ENCODE measurements at regions not wholly inside any gene's neighbourhood (a gene's known extent, or its start where the extent isn't known, plus 50 kb on each side); places are given as distances from the start of the nearest gene placed in this dataset.
"Not testable (repeated sequence)": the region's sequence is repeated elsewhere in the genome, so short reads cannot be mapped to it uniquely, and the experiment has no call there.

DNA sequence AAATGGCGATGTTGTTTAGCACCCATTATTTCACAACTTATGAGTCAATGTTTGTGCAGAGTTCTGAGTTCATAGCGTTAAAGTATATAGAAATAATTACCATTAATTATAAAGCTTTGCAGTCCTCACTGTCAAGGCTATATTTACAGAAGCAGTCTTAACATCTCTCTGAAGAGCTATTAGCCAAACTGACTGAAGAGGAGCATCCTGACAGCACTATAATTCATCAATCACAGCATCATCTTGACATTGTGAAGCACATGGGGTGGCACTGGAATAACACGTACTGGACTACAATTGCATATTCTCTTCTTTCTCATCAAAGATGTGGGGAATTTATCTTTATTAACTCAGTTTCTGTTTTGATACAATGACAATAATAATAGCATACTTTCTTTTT lies 260.6 kb upstream of the MME start:
- no peak overlapping the region for H3K27ac ChIP-seq (ENCODE audit: low read depth, low read length, poor library complexity, severe bottlenecking)
- no peaks in the 10 kb centered on the region for H3K36me3 ChIP-seq (ENCODE audit: insufficient read depth, low read length)
- no peak overlapping the region for H3K9ac ChIP-seq (ENCODE audit: low read length)
- H3K27me3 ChIP-seq (ENCODE audit: insufficient read depth, low read length), result no peaks in the 10 kb centered on the region
- no peak for TF ChIP-seq CTCF (IDR thresholded peaks at IDR 0.05; ENCODE audit: low read length)
- no peak for TF ChIP-seq EZH2 (IDR thresholded peaks at IDR 0.05; ENCODE audit: borderline replicate concordance, low read length)
- no peaks in the 10 kb centered on the region for H3K4me1 ChIP-seq (ENCODE audit: insufficient read depth, low read length, severe bottlenecking)
- H3K79me2 ChIP-seq (ENCODE audit: insufficient read depth, low read length), result no peaks in the 10 kb centered on the region
- no peaks in the 10 kb centered on the region for H3F3A ChIP-seq (ENCODE audit: insufficient read depth, low read length)
- H2AFZ ChIP-seq (ENCODE audit: low read length), result no peak overlapping the region
- no peak overlapping the region for H3K4me3 ChIP-seq (ENCODE audit: low read depth, low read length, poor library complexity, severe bottlenecking)
- no peaks in the 10 kb centered on the region for H3K9me3 ChIP-seq (ENCODE audit: low read length)
- no peaks in the 10 kb centered on the region for H3K9me2 ChIP-seq (ENCODE audit: low read depth, low read length)
- H4K20me1 ChIP-seq (ENCODE audit: insufficient read depth, low read length), result no peaks in the 10 kb centered on the region
- no peak overlapping the region for H3K4me2 ChIP-seq (ENCODE audit: low read length)

- H3K79me2 ChIP-seq (ENCODE audit: insufficient read depth, low read length), result no peaks in the 10 kb centered on the region
- no peaks in the 10 kb centered on the region for H3F3A ChIP-seq (ENCODE audit: insufficient read depth, low read length)
- no peak overlapping the region for H3K9ac ChIP-seq (ENCODE audit: low read length)
- H3K9me2 ChIP-seq (ENCODE audit: low read depth, low read length), result no peaks in the 10 kb centered on the region
- no peaks in the 10 kb centered on the region for H4K20me1 ChIP-seq (ENCODE audit: insufficient read depth, low read length)
- no peak overlapping the region for H3K4me3 ChIP-seq (ENCODE audit: low read depth, low read length, poor library complexity, severe bottlenecking)
- H3K27me3 ChIP-seq (ENCODE audit: insufficient read depth, low read length), result no peaks in the 10 kb centered on the region
- no peaks in the 10 kb centered on the region for H3K36me3 ChIP-seq (ENCODE audit: insufficient read depth, low read length)
- H3K4me1 ChIP-seq (ENCODE audit: insufficient read depth, low read length, severe bottlenecking), result no peaks in the 10 kb centered on the region
- TF ChIP-seq EZH2 (IDR thresholded peaks at IDR 0.05; ENCODE audit: borderline replicate concordance, low read length) (no peak), CTCF (IDR thresholded peaks at IDR 0.05; ENCODE audit: low read length) (no peak)
- H3K9me3 ChIP-seq (ENCODE audit: low read length), result no peaks in the 10 kb centered on the region
- H3K4me2 ChIP-seq (ENCODE audit: low read length), result no peak overlapping the region
- no peak overlapping the region for H2AFZ ChIP-seq (ENCODE audit: low read length)
- H3K27ac ChIP-seq (ENCODE audit: low read depth, low read length, poor library complexity, severe bottlenecking), result no peak overlapping the region
Measured at GRCh38 chr3:154818676-154819255, 261.4 kb upstream of the MME start.

GRCh38 chr3:154810017-154810416 lies 270.1 kb upstream of the MME start:
- H2AFZ ChIP-seq (ENCODE audit: low read length); H4K20me1 ChIP-seq (ENCODE audit: insufficient read depth, low read length); H3F3A ChIP-seq (ENCODE audit: insufficient read depth, low read length); H3K79me2 ChIP-seq (ENCODE audit: insufficient read depth, low read length); H3K27ac ChIP-seq (ENCODE audit: low read depth, low read length, poor library complexity, severe bottlenecking); H3K4me2 ChIP-seq (ENCODE audit: low read length); H3K27me3 ChIP-seq (ENCODE audit: insufficient read depth, low read length); H3K4me1 ChIP-seq (ENCODE audit: insufficient read depth, low read length, severe bottlenecking); H3K9ac ChIP-seq (ENCODE audit: low read length); H3K4me3 ChIP-seq (ENCODE audit: low read depth, low read length, poor library complexity, severe bottlenecking); H3K9me2 ChIP-seq (ENCODE audit: low read depth, low read length); H3K36me3 ChIP-seq (ENCODE audit: insufficient read depth, low read length); H3K9me3 ChIP-seq (ENCODE audit: low read length): not testable (repeated sequence)

- H3K9ac ChIP-seq (ENCODE audit: low read length), result no peak overlapping the region
- no peaks in the 10 kb centered on the region for H3K79me2 ChIP-seq (ENCODE audit: insufficient read depth, low read length)
- no peaks in the 10 kb centered on the region for H4K20me1 ChIP-seq (ENCODE audit: insufficient read depth, low read length)
- no peak overlapping the region for H3K4me3 ChIP-seq (ENCODE audit: low read depth, low read length, poor library complexity, severe bottlenecking)
- H3K27me3 ChIP-seq (ENCODE audit: insufficient read depth, low read length), result no peaks in the 10 kb centered on the region
- no peak overlapping the region for H3K27ac ChIP-seq (ENCODE audit: low read depth, low read length, poor library complexity, severe bottlenecking)
- TF ChIP-seq EZH2 (IDR thresholded peaks at IDR 0.05; ENCODE audit: borderline replicate concordance, low read length), result no peak
- TF ChIP-seq CTCF (IDR thresholded peaks at IDR 0.05; ENCODE audit: low read length), result no peak
- no peaks in the 10 kb centered on the region for H3K9me2 ChIP-seq (ENCODE audit: low read depth, low read length)
- no peaks in the 10 kb centered on the region for H3F3A ChIP-seq (ENCODE audit: insufficient read depth, low read length)
- H3K4me2 ChIP-seq (ENCODE audit: low read length), result no peak overlapping the region
- H2AFZ ChIP-seq (ENCODE audit: low read length), result no peak overlapping the region
- H3K9me3 ChIP-seq (ENCODE audit: low read length), result peaks cover 9% of the 10 kb centered on the region
- H3K4me1 ChIP-seq (ENCODE audit: insufficient read depth, low read length, severe bottlenecking), result peaks cover 12% of the 10 kb centered on the region
- no peaks in the 10 kb centered on the region for H3K36me3 ChIP-seq (ENCODE audit: insufficient read depth, low read length)
Measured at GRCh38 chr3:154801729-154802128, 278.4 kb upstream of the MME start.

Measured in OCI-LY1 (cell line).